AG04449 (cell line): ENCODE measurements at regions not wholly inside any gene's neighbourhood (a gene's known extent, or its start where the extent isn't known, plus 50 kb on each side); places are given as distances from the start of the nearest gene placed in this dataset.

Source experiments
- CTCF ChIA-PET: fragments of 350-600 bp; formaldehyde crosslinking; extraction: SDS; loops from one replicate; lab custom pipeline; 2021; ENCODE audit warnings: antibody characterized with exemption; lab: Yijun Ruan, JAX
- POLR2A ChIA-PET: fragments of 400-600, 350-600 bp; formaldehyde crosslinking; extraction: SDS; loops from one replicate; lab custom pipeline; 2020; ENCODE audit warnings: antibody characterized with exemption, inconsistent platforms; lab: Yijun Ruan, JAX
- DNase-seq: peaks from one replicate; pipeline ENCODE4 v3.0.0-alpha.2; 2010; ENCODE audit warnings: low read depth, low spot score
- H3K4me3 ChIP-seq: 2 replicates; pipeline ENCODE4 v1.5.1; 2011; ENCODE audit warnings: low read depth, mild to moderate bottlenecking, control low read depth, low read length
- TF ChIP-seq, protein P1 (sequence below): IDR thresholded peaks from one replicate; pipeline ENCODE4 v1.5.1; 2011; ENCODE audit warnings: mild to moderate bottlenecking, moderate library complexity, low read length, control low read depth, inconsistent platforms; ENCODE audit not compliant: insufficient read depth; ENCODE audit errors: missing control alignments

DNA sequence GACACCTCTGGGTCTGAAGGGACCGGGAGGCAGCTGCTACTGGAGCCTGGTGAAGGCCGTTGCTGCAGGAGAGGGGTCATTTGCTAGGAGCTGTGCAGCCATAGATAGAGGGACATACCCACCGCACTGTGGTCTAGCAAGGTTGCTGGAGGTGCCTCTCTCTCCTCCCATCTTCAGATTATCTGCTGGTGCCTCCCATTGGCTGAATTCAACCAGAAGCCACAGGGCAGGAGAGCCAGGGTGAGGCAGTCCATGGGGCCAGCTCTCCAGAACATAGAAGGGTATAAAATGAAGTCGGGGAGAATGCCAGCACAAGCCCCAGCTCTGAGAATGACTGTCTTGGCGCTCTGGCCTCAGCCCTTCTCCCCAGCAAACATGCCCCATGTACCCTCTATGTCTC, 98.0 kb downstream of the VEGFA start:
- ChIA-PET CTCF (no interaction called here), POLR2A (no interaction called here)
- no peak overlapping the region for H3K4me3 ChIP-seq
- DNase-seq: no peak
- TF ChIP-seq, protein P1, sequence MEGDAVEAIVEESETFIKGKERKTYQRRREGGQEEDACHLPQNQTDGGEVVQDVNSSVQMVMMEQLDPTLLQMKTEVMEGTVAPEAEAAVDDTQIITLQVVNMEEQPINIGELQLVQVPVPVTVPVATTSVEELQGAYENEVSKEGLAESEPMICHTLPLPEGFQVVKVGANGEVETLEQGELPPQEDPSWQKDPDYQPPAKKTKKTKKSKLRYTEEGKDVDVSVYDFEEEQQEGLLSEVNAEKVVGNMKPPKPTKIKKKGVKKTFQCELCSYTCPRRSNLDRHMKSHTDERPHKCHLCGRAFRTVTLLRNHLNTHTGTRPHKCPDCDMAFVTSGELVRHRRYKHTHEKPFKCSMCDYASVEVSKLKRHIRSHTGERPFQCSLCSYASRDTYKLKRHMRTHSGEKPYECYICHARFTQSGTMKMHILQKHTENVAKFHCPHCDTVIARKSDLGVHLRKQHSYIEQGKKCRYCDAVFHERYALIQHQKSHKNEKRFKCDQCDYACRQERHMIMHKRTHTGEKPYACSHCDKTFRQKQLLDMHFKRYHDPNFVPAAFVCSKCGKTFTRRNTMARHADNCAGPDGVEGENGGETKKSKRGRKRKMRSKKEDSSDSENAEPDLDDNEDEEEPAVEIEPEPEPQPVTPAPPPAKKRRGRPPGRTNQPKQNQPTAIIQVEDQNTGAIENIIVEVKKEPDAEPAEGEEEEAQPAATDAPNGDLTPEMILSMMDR: no peak

DNA sequence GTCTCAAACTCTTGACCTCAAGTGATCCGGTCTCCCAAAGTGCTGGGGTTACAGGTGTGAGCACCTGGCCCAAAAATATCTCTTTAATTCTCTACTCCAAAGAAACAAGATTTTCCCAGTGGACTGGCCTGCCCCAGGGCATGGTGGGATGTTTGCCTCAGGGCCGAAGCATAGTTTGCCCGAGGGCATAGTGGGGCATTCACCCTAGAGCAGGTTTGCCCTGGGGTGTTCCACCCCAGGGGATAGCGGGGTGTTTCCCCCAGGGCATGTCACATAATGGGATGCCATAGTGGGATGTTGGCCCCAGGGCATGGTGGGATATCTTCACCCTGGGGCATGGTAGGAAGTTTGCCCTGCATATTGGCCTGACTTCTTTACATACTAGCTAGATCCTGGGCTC, 97.2 kb downstream of the VEGFA start:
- H3K4me3 ChIP-seq: no peak overlapping the region
- DNase-seq: no peak
- ChIA-PET CTCF (interaction anchor here (0.7 to 3.7 kb wide), 3 partner anchors 10 to 94 kb away, joined by 3 to 20 read pairs (median 4); no protein-coding TSS in a partner anchor), POLR2A (no interaction called here)
- TF ChIP-seq, protein P1: no peak

DNA sequence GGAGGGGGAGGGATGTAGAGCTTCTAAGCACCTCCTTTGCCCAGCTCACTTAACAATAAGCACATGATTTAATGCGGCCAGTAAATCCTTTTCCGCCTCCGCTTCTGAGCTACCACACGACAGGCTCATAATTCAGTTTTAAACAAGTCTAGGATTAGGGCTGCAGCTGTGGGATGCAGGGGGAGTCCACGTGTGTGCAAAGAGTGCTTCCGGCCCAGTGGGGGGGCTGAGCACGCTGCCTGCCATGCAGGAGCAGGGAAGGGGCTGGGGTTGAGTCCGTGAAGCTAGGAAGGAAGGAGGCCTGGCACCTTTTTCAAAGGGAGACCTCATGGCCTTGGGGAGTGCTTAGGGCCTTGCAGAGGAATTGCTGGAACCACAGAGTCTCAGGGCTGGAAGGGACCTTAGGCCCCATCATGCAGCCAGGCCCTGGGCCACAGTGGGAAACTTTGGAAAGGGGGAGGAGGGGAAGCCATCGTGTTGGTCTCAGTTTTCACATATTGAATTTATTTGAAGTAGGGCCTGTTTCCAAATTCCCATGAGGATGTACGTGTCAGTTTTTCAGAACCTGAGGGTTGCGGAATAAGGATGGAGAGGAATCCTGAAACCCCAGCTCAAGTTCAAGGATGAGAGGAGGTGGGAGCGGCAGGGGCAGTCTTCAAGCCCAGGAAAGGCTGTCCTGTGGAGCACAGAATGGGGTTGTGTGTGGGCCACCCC, 96.1 kb downstream of the VEGFA start:
- TF ChIP-seq, protein P1: no peak
- CTCF ChIA-PET: interaction anchor here (1.0 to 3.7 kb wide), 3 partner anchors 9 to 93 kb away, joined by 4 to 20 read pairs (median 4); no protein-coding TSS in a partner anchor
- no peak overlapping the region for H3K4me3 ChIP-seq
- POLR2A ChIA-PET: no interaction called here
- DNase-seq: no peak

DNA sequence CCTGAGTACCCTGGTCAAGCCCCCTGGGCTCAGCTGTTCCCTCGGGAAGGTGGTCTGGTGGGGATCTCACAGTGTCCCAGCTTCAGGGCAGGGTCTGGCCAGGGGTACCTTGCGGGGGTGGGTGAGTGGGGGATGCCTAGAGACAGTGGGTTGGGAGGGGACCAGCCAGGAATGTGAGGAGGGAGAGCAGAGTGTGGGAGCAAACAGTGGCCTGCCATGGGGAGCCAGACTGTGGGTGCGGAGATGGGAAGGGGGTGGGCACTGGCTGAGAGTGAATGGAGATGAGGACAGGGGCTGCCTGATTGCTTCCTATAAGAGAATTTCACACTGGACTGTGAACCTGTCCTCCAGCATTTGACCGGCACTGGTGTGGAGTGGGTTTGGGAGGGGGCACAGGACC, 95.1 kb downstream of the VEGFA start:
- no peak for DNase-seq
- POLR2A ChIA-PET: no interaction called here
- CTCF ChIA-PET: interaction anchor here (3.7 kb wide), 1 partner anchor 8 kb away, joined by 20 read pairs; no protein-coding TSS in a partner anchor

DNA sequence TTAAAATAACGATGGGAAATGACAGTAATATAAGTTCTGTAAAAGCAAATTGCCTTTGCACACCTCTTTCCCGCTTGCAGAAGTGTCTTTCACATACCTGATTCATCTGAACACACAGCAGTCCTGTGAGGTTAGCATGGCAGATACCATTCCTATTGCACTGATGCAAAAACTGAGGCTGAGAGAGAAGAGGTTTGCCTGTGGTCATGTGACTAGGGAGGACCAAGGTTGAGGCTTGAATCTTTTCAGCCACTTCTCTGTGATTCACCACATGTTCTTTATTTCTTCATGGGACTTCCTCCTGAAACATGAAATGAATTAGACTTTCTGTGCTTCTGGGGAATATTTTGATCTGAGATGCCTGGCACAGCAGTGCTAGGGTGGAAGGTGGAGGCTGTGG, 92.9 kb downstream of the VEGFA start:
- ChIA-PET POLR2A (no interaction called here), CTCF (no interaction called here)
- DNase-seq: no peak
- TF ChIP-seq, protein P1: no peak
- H3K4me3 ChIP-seq: no peak overlapping the region

More for the DNA sequence above, 95.1 kb downstream of the VEGFA start:
- TF ChIP-seq, protein P1: no peak
- no peak overlapping the region for H3K4me3 ChIP-seq

DNA sequence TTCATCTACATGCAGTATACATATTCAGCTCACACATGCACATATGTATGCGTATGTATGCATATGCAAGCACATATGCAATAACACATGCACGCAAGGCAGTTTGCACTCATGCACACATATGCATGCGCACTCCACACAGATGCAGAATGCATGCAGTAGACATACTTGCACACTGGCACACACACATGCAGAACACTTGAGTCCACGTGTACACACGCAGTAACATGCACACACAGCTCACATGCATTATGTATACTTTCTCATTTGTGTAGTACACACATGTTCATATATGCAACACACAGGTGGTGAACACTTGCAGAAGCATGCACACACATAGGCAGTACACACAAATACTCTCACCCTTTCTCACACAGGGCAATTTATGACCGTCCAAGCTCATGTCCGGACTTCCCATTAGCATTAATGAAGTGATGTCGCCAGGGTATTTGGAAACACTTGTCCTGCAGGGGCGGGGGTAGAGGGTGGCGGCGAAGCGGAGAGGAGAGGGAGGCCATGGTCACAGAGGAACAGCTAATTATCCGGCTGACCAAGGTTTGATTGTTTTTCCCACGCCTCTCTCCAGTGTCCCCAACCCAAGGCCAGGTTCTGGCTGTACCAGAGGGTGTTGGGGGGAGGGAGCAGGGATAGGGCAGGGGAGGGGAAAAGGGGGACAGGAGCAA, 91.3 kb downstream of the VEGFA start:
- CTCF ChIA-PET: interaction anchor here (1.0 kb wide), 2 partner anchors 13 to 218 kb away, joined by 3 read pairs; no protein-coding TSS in a partner anchor
- no peak overlapping the region for H3K4me3 ChIP-seq
- no peak for DNase-seq
- POLR2A ChIA-PET: no interaction called here
- TF ChIP-seq, protein P1: no peak
